Stimulated activated CD4-positive, alpha-beta T cell treated with anti-CD3 and anti-CD28 coated beads, TNF-alpha, amount 100 ng/mL, for 24 hours (primary cell): ENCODE measurements at regions not wholly inside any gene's neighbourhood (a gene's known extent, or its start where the extent isn't known, plus 50 kb on each side); places are given as distances from the start of the nearest gene placed in this dataset.

ENCODE experiments used
- DNase-seq, 3 experiments: peaks; one replicate each; pipeline ENCODE4 v3.0.0-alpha.2; 2020; ENCODE audit warnings: low read depth in 3 of 3

DNA sequence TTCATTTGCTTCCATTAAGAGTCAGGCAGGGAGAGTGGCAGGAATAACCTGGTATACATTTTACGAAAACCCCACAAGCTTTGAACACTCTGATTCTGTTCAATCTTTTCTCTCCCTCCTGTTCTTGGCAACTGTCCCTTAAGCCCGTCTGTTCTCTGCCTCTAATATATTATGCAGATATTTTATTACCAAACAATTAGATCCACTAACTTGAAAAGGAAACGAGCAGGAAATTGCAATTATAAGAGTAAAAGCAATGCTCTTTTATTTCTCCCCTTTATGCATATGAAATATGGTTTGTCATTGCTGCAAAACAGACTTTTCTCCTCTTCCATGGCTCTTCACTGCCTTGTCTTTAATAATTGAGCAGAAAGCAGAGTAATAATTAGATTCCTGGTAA is 149.1 kb upstream of the CELF4 start:
- no peak for DNase-seq

DNA sequence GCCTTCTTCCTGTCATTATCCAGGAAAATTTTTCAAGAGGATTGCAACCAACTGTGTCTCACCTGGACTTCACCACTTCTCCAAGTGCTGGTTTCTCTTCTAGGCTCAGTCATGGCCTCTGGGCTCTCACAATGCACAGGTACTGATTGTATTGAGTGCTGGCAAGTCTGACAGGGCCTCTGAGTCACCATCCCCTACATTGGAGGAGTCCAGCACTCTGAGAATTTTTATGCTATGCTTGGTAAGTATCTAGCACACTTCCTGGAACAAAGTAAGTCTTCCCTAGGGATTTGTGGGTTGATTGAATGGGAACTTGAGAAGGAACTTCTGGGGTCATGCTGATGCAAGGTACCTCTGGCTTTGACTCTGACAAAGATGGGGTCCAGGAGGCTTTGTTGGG is 147.2 kb upstream of the CELF4 start:
- no peak for DNase-seq

DNA sequence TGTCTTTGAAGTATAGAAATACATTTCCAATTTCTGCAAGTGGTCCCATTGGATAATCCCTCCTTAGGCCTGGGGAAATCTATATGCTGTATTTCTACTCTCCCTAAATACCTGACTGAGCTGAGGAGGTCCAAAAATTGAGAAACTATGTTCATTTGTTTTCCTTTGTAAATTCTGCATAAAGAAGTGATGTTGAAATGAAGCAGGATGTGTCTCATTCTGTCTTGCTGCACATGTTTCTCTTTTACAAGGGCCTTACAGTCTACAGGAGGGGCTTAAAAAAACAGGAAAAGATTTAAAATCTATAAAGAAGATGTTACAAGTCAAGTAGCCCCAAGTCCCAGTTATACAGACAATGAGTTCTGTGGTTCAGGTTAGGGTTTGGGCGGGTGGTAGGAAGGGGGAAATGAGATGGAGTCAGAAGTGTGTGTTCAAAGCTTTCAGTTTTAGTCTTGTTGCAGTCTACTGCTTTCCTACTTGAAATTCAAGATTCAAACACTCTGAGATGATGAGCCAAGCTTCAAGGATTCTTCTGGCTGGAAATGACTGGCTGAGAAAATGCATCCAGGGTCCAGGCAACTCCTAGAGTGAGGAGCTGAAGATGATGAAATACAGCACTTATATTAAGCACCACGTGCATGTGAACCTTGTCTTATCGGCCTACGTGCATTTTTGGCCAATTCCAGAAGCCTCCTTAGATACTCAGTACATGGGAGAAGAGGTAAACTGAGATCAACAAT is 146.3 kb upstream of the CELF4 start:
- no peak for DNase-seq

DNA sequence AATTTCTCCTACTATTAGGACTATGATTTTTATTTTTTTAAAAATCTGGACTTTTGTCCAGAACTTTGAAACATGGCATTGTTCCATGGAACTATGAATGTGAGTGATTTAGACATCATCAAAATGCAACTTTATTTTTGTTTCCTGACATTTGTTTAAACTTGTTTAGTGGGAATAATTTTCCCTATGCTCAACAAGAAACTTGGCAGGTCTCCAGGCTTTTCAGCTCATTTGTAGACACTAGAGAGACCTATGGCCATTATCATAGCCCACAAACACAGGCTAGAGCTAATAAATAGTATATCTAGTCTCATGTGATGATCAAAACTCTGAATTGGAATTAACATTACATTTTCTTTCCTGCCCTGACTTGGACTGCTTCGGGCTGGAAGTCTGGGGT is 145.1 kb upstream of the CELF4 start:
- DNase-seq = no peak

DNA sequence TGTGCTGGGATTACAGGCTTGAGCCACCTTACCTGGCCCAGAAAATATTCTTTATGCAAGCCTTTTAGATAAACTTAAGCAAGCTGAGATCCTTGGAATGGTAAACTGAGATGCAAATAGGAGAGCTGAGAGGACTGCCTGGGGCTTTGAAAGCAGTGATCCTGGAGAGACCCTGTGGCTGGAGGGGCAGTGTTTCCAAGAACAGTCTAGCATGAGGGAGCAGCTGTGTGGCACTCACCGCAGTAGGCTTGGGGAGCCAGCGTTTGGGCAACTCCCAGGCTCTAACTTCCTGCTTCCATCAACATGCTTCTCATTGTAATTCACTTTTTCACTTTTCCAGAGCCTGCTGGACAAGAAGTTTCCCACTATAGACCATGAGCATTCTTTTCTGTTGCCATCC is 144.1 kb upstream of the CELF4 start:
- no peak for DNase-seq

DNA sequence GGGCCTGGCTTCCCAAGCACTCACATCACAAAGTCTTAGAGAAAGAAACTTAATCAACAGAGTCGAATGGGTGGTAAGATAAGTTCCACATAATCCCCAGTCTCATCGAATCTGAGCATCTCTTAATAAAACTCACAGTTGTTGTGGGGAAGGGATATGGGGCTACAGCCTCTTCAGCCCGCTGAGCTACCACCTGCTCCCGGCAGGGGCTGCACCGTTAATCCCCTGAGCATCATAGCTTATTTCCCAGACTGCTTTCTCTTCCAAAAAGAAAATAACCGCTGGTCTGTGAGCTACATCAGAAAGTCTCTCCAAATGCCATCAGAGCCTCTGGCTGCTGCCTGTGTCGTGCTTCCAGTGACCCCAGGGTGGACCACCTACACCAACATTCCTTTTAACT is 139.4 kb upstream of the CELF4 start:
- no peak for DNase-seq

DNA sequence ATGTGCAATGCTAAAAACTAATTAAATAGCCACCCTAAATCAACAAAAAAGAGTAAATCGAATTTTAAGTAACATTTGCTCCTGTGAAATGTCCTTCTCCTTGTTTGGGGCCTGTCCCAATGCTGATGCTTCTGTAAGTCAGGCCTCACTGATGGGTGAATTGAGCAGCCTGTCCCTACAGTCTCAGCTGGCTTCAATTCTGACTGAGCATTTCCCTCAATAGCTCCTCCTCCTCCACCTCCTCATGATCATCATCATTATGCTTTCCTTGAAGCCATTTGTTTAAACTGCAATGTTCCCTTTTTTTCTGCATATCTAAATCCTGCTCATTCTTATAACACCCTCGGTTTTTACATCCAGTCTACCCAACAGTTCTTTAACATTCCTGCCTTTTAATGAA is 137.2 kb upstream of the CELF4 start:
- no peak for DNase-seq

DNA sequence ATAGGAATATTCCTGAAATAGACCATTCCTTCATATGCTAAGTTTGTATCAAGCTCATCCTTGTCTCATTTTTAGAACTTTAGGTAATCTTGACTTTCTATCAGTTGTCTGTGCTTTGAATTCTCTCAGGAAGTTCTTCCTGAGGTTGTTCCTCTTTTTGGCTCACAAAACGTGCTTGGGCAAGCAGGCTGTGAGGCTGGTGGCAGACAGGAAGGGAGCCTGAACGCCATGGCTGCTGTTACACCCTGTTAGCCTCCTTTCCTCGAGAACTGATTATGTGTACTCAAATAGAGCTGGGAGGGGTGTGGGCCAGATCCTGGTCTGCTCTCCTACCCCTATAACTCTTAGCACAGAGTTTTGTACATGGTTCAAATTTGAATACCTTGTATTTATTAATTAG is 136.4 kb upstream of the CELF4 start:
- no peak for DNase-seq

DNA sequence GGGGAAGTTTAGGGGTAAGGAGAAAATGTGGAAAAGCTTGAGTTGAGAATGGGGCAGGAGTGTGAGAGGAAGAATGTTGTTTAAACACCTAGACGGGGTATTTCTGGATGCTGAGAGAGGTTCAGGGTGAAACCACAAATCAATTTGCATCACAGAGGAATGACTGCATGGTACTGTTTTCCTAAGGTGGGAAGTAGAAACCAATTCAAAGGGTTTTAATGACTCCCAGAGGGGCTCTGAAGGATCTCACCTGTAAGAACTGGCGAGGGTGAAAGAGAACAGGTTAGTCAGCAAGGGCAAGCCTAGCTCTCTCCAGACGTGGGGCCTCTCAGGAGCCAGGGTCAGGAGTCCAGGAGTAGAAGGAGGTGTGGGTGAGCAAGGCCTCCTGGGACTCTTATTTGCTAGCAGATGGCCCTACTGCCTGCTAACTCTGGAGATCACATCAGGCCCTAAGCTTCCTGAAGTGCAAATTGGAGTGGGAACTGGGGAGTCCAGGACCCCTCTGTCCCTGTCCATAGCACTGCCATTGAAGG is 133.0 kb upstream of the CELF4 start:
- DNase-seq = no peak

DNA sequence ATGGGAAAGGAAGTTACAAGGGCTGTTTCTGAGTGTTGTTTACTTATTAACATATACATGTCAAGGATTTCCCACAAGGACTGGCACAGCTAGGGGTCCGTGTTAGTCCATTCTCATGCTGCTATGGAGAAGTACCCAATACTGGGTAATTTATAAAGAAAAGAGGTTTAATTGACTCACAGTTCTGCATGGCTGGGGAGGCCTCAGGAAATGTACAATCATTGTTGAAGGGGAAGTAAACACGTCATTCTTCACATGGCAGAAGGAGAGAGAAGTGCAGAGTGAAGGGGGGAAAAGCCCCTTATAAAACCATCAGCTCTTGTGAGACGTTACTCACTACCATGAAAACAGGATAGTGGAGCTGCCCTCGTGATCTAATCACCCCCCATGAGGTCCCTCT is 128.9 kb upstream of the CELF4 start:
- no peak for DNase-seq

DNA sequence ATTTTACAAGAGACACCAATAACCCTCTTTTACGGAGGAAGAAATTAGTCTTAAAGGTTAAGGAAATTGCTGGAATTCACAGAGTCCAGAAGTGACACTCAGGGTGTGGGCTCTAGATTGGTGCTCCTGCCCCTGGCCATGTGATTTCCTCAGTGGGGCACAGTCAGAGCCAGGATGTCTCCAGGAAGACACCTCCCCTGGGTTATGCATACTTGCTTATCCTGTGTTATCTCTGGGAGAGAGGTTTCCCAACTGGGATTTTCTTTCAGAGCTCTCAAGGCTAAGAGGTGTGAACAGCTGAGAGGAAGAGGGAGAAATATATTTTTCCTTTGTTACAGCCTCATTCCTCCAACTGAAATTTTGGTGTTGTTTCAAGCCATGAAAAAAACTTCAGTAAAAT is 125.6 kb upstream of the CELF4 start:
- DNase-seq = no peak

DNA sequence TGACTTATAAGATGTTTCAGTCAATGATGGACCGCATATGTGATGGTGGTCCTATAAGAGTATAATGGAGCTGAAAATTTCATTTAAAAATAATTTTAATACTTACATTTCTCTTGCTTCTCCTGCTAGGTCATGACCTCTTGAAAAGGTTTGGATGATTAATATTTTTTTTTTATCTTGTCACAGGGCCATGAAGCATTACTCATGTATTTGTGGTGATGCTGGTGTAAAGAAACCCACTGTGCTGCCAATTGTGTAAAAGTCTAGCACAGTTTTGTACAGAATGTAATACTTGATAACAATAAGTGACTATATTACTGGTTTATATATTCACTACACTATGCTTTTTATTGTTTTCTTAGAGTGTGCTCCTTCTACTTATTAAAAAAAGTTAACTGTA is 124.2 kb upstream of the CELF4 start:
- no peak for DNase-seq

DNA sequence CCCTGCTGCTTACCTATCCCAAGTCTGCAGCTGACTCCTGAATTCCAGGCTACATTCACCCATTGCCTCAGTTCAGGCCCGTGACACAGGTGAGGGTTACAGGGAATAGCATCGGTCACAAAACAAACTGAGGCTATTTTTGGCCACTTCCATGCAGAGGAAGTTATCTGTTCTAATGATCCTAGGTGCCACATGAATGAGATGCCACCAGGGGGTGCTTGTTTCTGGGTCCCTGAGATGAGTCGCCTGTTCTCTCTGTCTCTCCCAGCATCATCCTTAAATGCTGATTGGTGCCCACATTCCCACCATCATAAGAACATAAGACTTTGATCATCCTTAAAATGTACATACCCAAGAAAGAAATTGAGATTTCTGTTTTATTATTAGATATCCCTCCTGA is 119.0 kb upstream of the CELF4 start:
- DNase-seq = no peak

DNA sequence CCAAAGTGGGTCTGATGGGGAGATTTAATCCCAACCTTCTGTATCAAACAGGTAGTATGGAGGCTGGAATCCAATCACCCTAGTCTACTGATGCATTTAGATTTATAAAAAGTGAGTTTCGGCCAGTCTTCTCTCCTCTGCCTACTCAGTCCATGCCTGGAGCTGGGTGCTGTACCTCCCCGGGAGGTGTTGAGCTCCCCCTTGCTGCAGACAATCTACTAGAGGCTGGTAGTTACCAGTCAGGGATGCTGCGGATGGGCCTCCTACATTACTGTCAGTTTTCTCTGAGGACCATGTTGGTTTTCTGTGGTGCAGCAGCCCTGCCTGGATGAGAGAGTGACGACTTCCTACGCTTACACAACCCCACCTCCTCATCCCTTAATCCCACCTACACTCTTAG is 118.6 kb upstream of the CELF4 start:
- DNase-seq = no peak

DNA sequence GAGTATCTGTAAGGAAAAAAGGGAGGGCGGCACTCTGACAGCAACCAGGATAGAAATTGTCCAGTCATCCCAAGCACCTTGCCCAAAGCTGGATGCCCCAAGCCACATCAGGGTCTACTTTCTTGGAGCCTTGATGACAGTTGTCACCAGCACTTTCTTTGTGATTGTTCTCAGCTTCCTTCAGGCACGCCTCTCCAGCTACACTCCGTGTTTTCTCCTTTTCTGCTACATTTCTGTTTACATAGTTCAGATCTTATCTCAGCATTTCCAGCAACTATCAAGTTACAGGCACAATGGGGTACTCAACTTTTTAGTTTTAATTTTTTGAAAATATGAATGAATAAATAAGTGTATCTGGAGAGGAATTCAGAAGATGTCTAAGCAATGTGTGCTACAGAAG is 115.3 kb upstream of the CELF4 start:
- no peak for DNase-seq

DNA sequence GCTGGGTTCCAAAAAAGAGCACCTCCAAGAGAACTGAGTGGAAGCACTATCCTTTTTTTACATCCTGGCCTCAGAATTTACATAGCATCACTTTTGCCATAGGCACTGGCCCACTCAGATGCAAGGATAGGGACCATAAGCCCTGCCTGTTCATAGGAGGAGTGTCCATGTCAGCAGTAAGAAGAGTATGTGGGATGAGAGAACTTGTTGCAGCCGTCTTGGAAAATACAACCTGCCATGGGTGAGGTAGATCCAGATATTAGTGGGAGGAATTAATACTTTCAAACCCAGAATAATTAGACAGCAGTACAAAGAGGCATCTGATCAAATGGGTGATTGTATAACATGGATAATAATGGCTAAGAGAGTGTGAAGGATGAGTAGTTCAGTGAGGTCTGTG is 110.7 kb upstream of the CELF4 start:
- no peak for DNase-seq

DNA sequence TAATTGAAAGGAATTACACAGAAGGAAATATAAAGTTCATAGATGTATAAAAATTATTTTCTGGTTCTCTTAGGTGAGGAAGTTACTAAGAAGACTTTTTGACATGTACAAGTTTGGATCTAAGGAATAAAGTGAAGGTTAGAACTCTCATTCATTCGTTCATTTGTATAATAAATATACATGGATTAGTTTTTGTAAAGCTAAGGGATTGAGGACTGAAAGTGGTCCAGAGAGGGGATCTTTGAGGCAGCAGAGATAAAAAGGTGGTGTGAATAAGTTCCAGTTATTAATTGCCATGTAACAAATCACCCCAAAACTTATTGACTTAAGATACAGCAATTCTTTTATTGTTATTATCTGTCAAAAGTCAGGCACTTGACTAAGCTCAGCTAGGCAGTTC is 110.1 kb upstream of the CELF4 start:
- no peak for DNase-seq

DNA sequence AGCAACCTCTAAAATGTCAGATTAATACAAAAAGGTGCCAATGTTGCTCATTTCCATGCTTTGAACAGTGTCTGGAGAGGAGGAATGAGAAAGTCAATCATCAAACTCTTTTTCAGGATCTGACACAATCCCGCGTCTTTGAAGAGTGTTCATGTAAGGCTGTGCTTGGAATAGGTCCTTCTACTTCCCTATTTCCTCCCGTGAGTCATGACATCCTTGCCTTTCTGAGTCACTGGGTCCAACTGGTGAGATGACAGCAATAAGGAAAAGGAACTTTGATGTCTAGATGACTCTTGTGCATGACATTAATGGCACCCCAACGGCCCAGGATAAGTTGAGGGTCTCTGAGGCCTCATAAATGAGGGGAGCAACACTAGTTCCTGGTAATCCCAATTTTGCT is 109.0 kb upstream of the CELF4 start:
- DNase-seq = no peak

DNA sequence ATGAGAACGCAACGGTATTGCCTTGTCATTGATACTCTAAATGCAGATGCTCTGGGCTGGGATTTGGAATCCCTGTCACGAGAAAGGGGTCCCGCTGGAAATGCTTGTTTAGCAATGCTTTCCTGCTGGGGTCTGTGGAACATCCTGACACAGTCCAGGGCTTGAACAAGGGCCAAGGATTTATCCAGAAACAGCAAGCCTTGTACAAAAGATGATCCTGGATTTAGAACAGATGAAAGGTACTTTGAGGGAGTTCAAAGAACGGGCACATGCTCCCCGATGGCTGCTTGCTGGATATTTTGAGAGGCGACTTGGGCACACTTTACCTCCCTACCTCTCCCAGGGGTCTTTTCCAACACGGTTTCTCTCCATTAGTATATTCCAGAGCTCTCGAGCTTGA is 108.1 kb upstream of the CELF4 start:
- DNase-seq = no peak

DNA sequence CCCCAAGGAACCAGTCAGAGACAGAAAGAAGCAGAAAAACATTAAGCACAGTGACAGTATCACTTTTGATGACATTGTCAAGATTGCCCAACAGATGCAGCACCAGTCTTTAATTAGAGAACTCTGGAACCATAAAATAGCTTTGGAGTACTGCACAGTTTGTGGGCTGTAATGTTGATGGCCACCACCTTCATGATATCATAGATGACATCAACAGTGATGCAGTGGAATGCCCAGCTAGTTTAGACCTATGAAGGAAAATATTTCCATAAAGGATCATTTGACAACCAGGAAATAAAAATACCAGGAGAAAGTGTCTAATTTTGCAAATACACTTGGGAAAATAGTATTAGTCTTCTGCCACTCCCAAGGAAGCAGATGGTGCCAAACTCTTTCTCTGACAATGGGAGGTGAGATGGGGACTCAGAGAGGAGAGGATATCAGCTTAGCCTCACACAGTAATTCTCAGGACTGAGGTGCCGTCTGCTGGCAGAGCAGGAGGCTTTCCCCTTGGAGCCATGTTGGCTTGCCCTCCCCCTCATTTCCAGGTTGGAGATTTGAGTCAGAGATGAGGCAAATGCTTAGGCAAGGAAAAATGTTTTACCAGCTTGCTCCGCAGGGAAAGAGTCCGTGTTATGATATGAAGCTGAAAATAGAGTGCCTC is 107.5 kb upstream of the CELF4 start:
- no peak for DNase-seq

DNA sequence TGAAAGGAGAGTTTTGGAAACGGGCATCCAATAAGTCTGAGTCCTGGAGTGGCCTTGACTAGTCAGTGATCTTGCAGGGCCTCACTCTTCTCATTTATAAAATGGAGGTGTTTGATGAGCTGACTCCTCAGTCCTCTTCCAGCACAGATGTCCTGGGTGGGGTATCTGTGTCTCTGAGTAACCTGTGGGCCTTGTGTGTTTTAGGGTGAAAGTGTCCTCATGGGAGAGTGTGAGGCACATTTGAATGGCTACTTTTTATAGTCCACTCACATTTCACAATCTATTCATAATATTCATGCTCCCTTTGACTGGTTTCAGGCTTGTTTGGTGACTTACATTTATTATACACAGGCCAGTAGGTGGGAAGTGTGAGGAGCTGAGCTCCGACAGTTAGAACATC is 106.4 kb upstream of the CELF4 start:
- no peak for DNase-seq

DNA sequence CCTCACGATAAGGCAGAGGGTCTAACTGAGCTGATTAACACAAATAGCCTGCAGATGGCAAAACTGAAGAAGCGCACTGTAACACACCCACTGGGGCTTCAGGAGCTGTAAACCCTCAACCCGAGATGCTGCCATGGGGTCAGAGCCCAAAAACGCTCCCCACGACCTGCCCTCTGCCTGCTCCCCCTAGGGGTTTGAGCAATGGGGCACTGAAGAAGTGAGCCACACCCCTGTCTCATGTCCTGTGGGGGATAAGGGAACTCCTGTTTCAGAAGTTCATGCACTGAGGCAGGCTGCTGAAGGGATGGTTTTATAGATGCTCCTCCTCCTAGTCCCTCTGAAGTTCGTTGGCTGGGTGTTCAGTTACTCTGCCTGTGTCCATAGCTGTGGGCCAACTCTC is 105.9 kb upstream of the CELF4 start:
- DNase-seq = no peak

DNA sequence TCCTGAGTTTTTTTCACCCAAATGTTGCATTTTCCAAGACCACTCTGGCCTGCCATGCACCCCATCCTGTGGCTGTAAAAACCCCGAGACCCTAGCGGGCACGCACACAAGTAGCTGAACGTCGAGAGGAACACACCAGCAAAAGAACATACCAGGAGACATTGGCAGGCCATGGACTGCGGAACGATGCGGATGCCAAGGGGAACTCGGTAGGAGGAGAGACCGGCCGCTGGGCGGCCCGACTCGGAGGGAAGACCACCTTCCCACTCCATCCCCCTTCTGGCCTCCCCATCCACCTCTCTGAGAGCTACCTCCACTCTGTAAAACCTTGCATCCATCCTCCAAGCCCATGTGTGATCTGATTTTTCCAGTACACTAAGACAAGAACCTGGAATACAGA is 105.5 kb upstream of the CELF4 start:
- no peak for DNase-seq
